GM12864 (cell line): ENCODE measurements at regions not wholly inside any gene's neighbourhood (a gene's known extent, or its start where the extent isn't known, plus 50 kb on each side); places are given as distances from the start of the nearest gene placed in this dataset.

Experiments used
- DNase-seq: peaks from one replicate; pipeline ENCODE4 v3.0.0-alpha.2; 2011; ENCODE audit warnings: low read depth
- H3K4me3 ChIP-seq: 2 replicates; pipeline ENCODE4 v1.5.1; 2011; ENCODE audit warnings: mild to moderate bottlenecking, low read depth, low read length, control low read depth
- CTCF ChIP-seq: IDR thresholded peaks from 2 replicates; pipeline ENCODE4 v1.5.1; 2011; ENCODE audit warnings: low read depth, mild to moderate bottlenecking, moderate library complexity, low read length, control low read depth, inconsistent platforms; ENCODE audit errors: missing control alignments

GRCh38 chr9:129334105-129334935, 156.3 kb upstream of the IER5L start:
- no peak for TF ChIP-seq CTCF
- DNase-seq = no peak
- no peak overlapping the region for H3K4me3 ChIP-seq

GRCh38 chr9:129333617-129334104, 155.6 kb upstream of the IER5L start:
- no peak for TF ChIP-seq CTCF
- no peak overlapping the region for H3K4me3 ChIP-seq
- DNase-seq = no peak

GRCh38 chr9:129332581-129332980, 154.5 kb upstream of the IER5L start:
- no peak for TF ChIP-seq CTCF
- DNase-seq = no peak

GRCh38 chr9:129331772-129332500, 153.9 kb upstream of the IER5L start:
- no peak for TF ChIP-seq CTCF
- no peak overlapping the region for H3K4me3 ChIP-seq
- DNase-seq = no peak

More at GRCh38 chr9:129332581-129332980, 154.5 kb upstream of the IER5L start:
- H3K4me3 ChIP-seq = no peak overlapping the region

- TF ChIP-seq CTCF = no peak
- H3K4me3 ChIP-seq = no peak overlapping the region
- DNase-seq = no peak
Observed at GRCh38 chr9:129331493-129331765, 153.4 kb upstream of the IER5L start.

- no peak for DNase-seq
- H3K4me3 ChIP-seq = no peak overlapping the region
- TF ChIP-seq CTCF = no peak
Observed at GRCh38 chr9:129330711-129331492, 152.8 kb upstream of the IER5L start.
